H1 (cell line): ENCODE measurements at regions not wholly inside any gene's neighbourhood (a gene's known extent, or its start where the extent isn't known, plus 50 kb on each side); places are given as distances from the start of the nearest gene placed in this dataset.

ENCODE experiments used
- ASH2L ChIP-seq: fragments of 200-600, 300-600 bp; sonication (generic); IDR thresholded peaks from one replicate; pipeline ENCODE4 v1.7.1; 2017; ENCODE audit warnings: low read length
- CEBPB ChIP-seq: IDR thresholded peaks from 2 replicates; pipeline ENCODE4 v1.6.1; 2012; ENCODE audit warnings: low read depth, low read length
- CHD7 ChIP-seq: fragments of 300-600 bp; sonication (generic); IDR thresholded peaks from 2 replicates; pipeline ENCODE4 v1.7.1; 2012; ENCODE audit warnings: low read length, moderate library complexity, mild to moderate bottlenecking, inconsistent platforms; ENCODE audit not compliant: insufficient replicate concordance
- EGR1 ChIP-seq: IDR thresholded peaks from 2 replicates; pipeline ENCODE4 v1.6.1; 2011; ENCODE audit warnings: low read depth, low read length, borderline replicate concordance
- EP300 ChIP-seq, 2 experiments: IDR thresholded peaks; 1 replicate in 1 of 2; 2 replicates in 1 of 2; pipeline ENCODE4 v1.6.1; 2011 to 2012; ENCODE audit warnings: low read depth in 2 of 2, low read length in 2 of 2, mild to moderate bottlenecking in 2 of 2, borderline replicate concordance in 1 of 2, inconsistent platforms in 1 of 2, moderate library complexity in 1 of 2
- KDM4A ChIP-seq: IDR thresholded peaks from one replicate; pipeline ENCODE4 v1.7.1; 2012; ENCODE audit warnings: low read depth, mild to moderate bottlenecking, moderate library complexity, low read length, inconsistent platforms; ENCODE audit not compliant: severe bottlenecking
- POU5F1 ChIP-seq: IDR thresholded peaks from 2 replicates; pipeline ENCODE4 v1.6.1; 2011; ENCODE audit warnings: low read depth, mild to moderate bottlenecking, low read length, moderate library complexity
- SRF ChIP-seq: IDR thresholded peaks from 2 replicates; pipeline ENCODE4 v1.6.1; 2011; ENCODE audit warnings: mild to moderate bottlenecking, low read depth, low read length, moderate library complexity
- TAF7 ChIP-seq: optimal IDR thresholded peaks from 2 replicates; pipeline ENCODE3; 2011; ENCODE audit warnings: low read depth, mild to moderate bottlenecking, inconsistent platforms, low read length, moderate library complexity, borderline replicate concordance

GRCh38 chr12:4152145-4152795 lies 121.3 kb upstream of the CCND2 start (continued):
- no peak for TF ChIP-seq CHD7
- TF ChIP-seq ASH2L: no peak
- no peak for TF ChIP-seq EGR1
- no peak for TF ChIP-seq TAF7
- no peak for TF ChIP-seq SRF
- TF ChIP-seq EP300 (IDR thresholded peaks at IDR 0.05; ENCODE audit: borderline replicate concordance in 1 of 2, low read depth in 2 of 2, low read length in 2 of 2): no peak
- TF ChIP-seq POU5F1: no peak
- TF ChIP-seq KDM4A: no peak
- TF ChIP-seq CEBPB: no peak
